Lower leg skin (tissue), 4 donors: ENCODE measurements at regions not wholly inside any gene's neighbourhood (a gene's known extent, or its start where the extent isn't known, plus 50 kb on each side); places are given as distances from the start of the nearest gene placed in this dataset.

Source experiments
- DNase-seq, 2 donors: peaks; one replicate each; pipeline ENCODE4 v3.0.0-alpha.2; 2019; ENCODE audit warnings: low spot score in 2 of 2
- H3K4me3 ChIP-seq: fragments of 200-600 bp; sonication (generic); 2 replicates; pipeline ENCODE4 v1.5.1; 2017; ENCODE audit warnings: mild to moderate bottlenecking, low read depth; ENCODE audit not compliant: poor library complexity, severe bottlenecking
- POLR2A ChIP-seq, 2 donors: fragments of 450-650 bp; IDR thresholded peaks; one replicate each; pipeline ENCODE4 v1.6.1; 2016 to 2017; ENCODE audit warnings: antibody characterized with exemption in 2 of 2, mild to moderate bottlenecking in 1 of 2, moderate library complexity in 1 of 2
- WGBS, 2 donors: methylation state at CpG; one replicate each; pipeline ENCODE4 v1.1.5; 2018; 5-methylcytosine and 5-hydroxymethylcytosine counted together
- intact Hi-C: fragments of 100-400 bp; cut with DNase I; formaldehyde crosslinking; loops from one replicate; pipeline ENCODE4 v1.15.0; 2023; ENCODE audit warnings: low total_unique reads
- TF ChIP-seq, protein P1 (sequence below), 3 donors: fragments of 450-650 bp; IDR thresholded peaks; one replicate each; pipeline ENCODE4 v1.5.1; 2016; ENCODE audit warnings: antibody characterized with exemption in 3 of 3, mild to moderate bottlenecking in 3 of 3, moderate library complexity in 2 of 3

- H3K4me3 ChIP-seq = no peak overlapping the region
- WGBS, 2 donors = 61 to 93% methylated on average over 1 of the region's 1 CpG
- TF ChIP-seq, protein P1, sequence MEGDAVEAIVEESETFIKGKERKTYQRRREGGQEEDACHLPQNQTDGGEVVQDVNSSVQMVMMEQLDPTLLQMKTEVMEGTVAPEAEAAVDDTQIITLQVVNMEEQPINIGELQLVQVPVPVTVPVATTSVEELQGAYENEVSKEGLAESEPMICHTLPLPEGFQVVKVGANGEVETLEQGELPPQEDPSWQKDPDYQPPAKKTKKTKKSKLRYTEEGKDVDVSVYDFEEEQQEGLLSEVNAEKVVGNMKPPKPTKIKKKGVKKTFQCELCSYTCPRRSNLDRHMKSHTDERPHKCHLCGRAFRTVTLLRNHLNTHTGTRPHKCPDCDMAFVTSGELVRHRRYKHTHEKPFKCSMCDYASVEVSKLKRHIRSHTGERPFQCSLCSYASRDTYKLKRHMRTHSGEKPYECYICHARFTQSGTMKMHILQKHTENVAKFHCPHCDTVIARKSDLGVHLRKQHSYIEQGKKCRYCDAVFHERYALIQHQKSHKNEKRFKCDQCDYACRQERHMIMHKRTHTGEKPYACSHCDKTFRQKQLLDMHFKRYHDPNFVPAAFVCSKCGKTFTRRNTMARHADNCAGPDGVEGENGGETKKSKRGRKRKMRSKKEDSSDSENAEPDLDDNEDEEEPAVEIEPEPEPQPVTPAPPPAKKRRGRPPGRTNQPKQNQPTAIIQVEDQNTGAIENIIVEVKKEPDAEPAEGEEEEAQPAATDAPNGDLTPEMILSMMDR (IDR thresholded peaks at IDR 0.05) = no peak
- TF ChIP-seq POLR2A (IDR thresholded peaks at IDR 0.05) = no peak
- intact Hi-C loops = no loop called here
- DNase-seq = no peak
Measured at GRCh38 chr12:42010257-42010656, 134.4 kb downstream of the GXYLT1 start.

DNA sequence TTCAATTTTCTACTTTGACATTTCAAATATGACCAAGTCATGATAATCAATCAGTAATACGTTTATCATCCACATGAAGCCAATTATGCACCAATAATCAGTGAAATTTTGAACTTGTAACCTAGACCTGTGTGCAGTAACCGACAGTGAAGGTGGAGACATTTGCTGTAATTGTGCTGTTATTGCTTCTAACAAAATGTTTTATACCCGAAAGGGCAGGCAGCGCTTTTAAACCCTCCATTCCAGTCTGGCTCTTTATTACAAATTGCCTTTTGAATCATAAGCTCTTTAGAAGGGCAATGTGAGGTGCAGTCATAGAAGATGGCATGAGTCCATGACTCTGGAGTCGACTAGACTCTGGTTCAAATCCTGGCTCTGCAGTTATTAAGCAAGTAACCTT lies 135.7 kb downstream of the GXYLT1 start:
- no peak for DNase-seq
- no peak overlapping the region for H3K4me3 ChIP-seq
- TF ChIP-seq POLR2A (IDR thresholded peaks at IDR 0.05) = no peak
- TF ChIP-seq, protein P1 (IDR thresholded peaks at IDR 0.05) = no peak
- 87 to 89% methylated on average over 5 of the region's 5 CpGs for WGBS, 2 donors
- intact Hi-C loops = no loop called here

DNA sequence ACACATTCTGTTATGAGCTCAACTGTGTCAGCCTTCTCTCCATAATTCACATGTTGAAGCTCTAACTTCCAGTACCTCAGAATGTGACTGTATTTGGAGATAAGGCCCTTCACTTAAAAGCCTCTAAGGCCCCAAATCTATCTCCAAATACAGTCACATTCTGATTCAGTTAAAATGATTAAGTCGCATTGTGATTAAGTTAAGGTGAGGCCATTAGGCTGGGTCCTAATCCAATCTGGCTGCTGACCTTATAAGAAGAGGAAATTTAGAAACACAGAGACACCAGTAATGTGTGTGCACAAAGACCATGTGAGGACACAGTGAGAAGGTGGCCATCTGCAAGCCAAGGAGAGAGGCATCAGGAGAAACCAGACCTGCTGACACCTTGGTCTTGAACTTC lies 141.6 kb downstream of the GXYLT1 start:
- DNase-seq = no peak
- WGBS, 2 donors = 95 to 100% methylated on average over 1 of the region's 1 CpG
- TF ChIP-seq POLR2A (IDR thresholded peaks at IDR 0.05) = no peak
- intact Hi-C loops = no loop called here
- H3K4me3 ChIP-seq = no peak overlapping the region

DNA sequence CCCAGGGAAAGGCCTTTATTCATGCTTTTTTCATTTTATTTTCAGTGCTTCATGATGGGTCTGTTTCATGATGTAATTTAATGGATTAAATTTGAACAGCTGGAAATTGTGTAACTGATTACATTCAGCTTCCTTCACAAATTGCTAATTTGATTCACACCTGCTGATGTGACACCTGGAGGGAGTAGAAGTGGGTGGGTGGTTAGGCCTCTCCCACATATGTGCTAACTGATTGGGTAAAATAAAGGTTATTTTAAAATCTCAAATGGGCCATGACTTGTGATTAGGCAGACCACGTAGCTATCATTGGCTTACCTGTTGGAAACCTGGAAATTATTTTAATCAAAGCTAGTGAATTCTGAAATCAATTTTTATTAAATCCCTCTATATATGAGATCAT lies 142.1 kb downstream of the GXYLT1 start:
- TF ChIP-seq POLR2A (IDR thresholded peaks at IDR 0.05) = no peak
- TF ChIP-seq, protein P1 (IDR thresholded peaks at IDR 0.05) = no peak
- WGBS, 2 donors = 82 to 83% methylated on average over 1 of the region's 1 CpG
- intact Hi-C loops = no loop called here
- H3K4me3 ChIP-seq = no peak overlapping the region
- DNase-seq = no peak

GRCh38 chr12:41998436-41998835 lies 146.2 kb downstream of the GXYLT1 start:
- 79 to 82% methylated on average over 14 of the region's 14 CpGs for WGBS, 2 donors
- intact Hi-C loops = no loop called here
- TF ChIP-seq, protein P1 (IDR thresholded peaks at IDR 0.05) = no peak
- no peak for TF ChIP-seq POLR2A (IDR thresholded peaks at IDR 0.05)
- no peak for DNase-seq
- H3K4me3 ChIP-seq = no peak overlapping the region

- intact Hi-C loops = no loop called here
- DNase-seq = no peak
- WGBS, 2 donors = 68 to 86% methylated on average over 2 of the region's 2 CpGs
Measured at GRCh38 chr12:41993283-41993682, 151.4 kb downstream of the GXYLT1 start.

More at GRCh38 chr12:41993283-41993682, 151.4 kb downstream of the GXYLT1 start:
- TF ChIP-seq, protein P1 (IDR thresholded peaks at IDR 0.05) = no peak
- no peak for TF ChIP-seq POLR2A (IDR thresholded peaks at IDR 0.05)
- no peak overlapping the region for H3K4me3 ChIP-seq
